ENCODE measurements at regions not wholly inside any gene's neighbourhood (a gene's known extent, or its start where the extent isn't known, plus 50 kb on each side); places are given as distances from the start of the nearest gene placed in this dataset.

- Histone ChIP-seq H4K20me1 (ENCODE audit: insufficient read depth, low read length) (no peaks in the 10 kb centered on the region), H3K27me3 (ENCODE audit: low read depth, low read length) (no peaks in the 10 kb centered on the region), H3K4me1 (ENCODE audit: low read length) (peaks cover 21% of the 10 kb centered on the region), H3K79me2 (ENCODE audit: low read length) (no peaks in the 10 kb centered on the region), H3K9me3 (ENCODE audit: insufficient read depth, low read length) (peaks cover 2% of the 10 kb centered on the region; the same call in 1 of the 2 replicates), H3K27ac (ENCODE audit: low read length) (no peak overlapping the region), H3K4me3 (ENCODE audit: low read length) (no peak overlapping the region), H3K36me3 (replicated peaks; ENCODE audit: low read depth, low read length) (no peaks in the 10 kb centered on the region), H3K9ac (ENCODE audit: low read length) (no peak overlapping the region), H3K4me2 (ENCODE audit: low read length) (no peak overlapping the region), H2AFZ (ENCODE audit: low read depth, low read length) (no peak overlapping the region)
- TF ChIP-seq EZH2phosphoT487 (IDR thresholded peaks at IDR 0.05; ENCODE audit: low read depth) (no peak), CTCF (IDR thresholded peaks at IDR 0.05; ENCODE audit: low read depth, low read length) (no peak)
Observed at GRCh38 chr4:11512871-11513270, 84.2 kb upstream of the HS3ST1 start.

GRCh38 chr4:11511321-11511720 lies 82.6 kb upstream of the HS3ST1 start:
- Histone ChIP-seq H3K27me3 (ENCODE audit: low read depth, low read length) (no peaks in the 10 kb centered on the region), H3K36me3 (replicated peaks; ENCODE audit: low read depth, low read length) (no peaks in the 10 kb centered on the region), H3K4me1 (ENCODE audit: low read length) (peaks cover 21% of the 10 kb centered on the region), H3K9me3 (ENCODE audit: insufficient read depth, low read length) (peaks cover 2% of the 10 kb centered on the region; the same call in 1 of the 2 replicates), H3K4me2 (ENCODE audit: low read length) (no peak overlapping the region), H3K9ac (ENCODE audit: low read length) (no peak overlapping the region), H3K79me2 (ENCODE audit: low read length) (no peaks in the 10 kb centered on the region), H4K20me1 (ENCODE audit: insufficient read depth, low read length) (no peaks in the 10 kb centered on the region), H3K27ac (ENCODE audit: low read length) (no peak overlapping the region), H3K4me3 (ENCODE audit: low read length) (no peak overlapping the region), H2AFZ (ENCODE audit: low read depth, low read length) (no peak overlapping the region)
- TF ChIP-seq EZH2phosphoT487 (IDR thresholded peaks at IDR 0.05; ENCODE audit: low read depth) (no peak), CTCF (IDR thresholded peaks at IDR 0.05; ENCODE audit: low read depth, low read length) (no peak)

GRCh38 chr4:11507920-11508319 lies 79.2 kb upstream of the HS3ST1 start:
- Histone ChIP-seq H3K79me2 (ENCODE audit: low read length) (no peaks in the 10 kb centered on the region), H3K4me1 (ENCODE audit: low read length) (peaks cover 21% of the 10 kb centered on the region), H3K4me3 (ENCODE audit: low read length) (no peak overlapping the region), H3K27me3 (ENCODE audit: low read depth, low read length) (no peaks in the 10 kb centered on the region), H2AFZ (ENCODE audit: low read depth, low read length) (no peak overlapping the region), H3K27ac (ENCODE audit: low read length) (no peak overlapping the region), H4K20me1 (ENCODE audit: insufficient read depth, low read length) (no peaks in the 10 kb centered on the region), H3K9ac (ENCODE audit: low read length) (no peak overlapping the region), H3K9me3 (ENCODE audit: insufficient read depth, low read length) (peaks cover 2% of the 10 kb centered on the region; the same call in 1 of the 2 replicates), H3K36me3 (replicated peaks; ENCODE audit: low read depth, low read length) (no peaks in the 10 kb centered on the region), H3K4me2 (ENCODE audit: low read length) (no peak overlapping the region)
- TF ChIP-seq CTCF (IDR thresholded peaks at IDR 0.05; ENCODE audit: low read depth, low read length) = no peak
- TF ChIP-seq EZH2phosphoT487 (IDR thresholded peaks at IDR 0.05; ENCODE audit: low read depth) = no peak

GRCh38 chr4:11506194-11506593 lies 77.5 kb upstream of the HS3ST1 start:
- no peaks in the 10 kb centered on the region for H3K36me3 ChIP-seq (replicated peaks; ENCODE audit: low read depth, low read length)
- no peak overlapping the region for H3K9ac ChIP-seq (ENCODE audit: low read length)
- H4K20me1 ChIP-seq (ENCODE audit: insufficient read depth, low read length) = no peaks in the 10 kb centered on the region
- no peak overlapping the region for H3K4me3 ChIP-seq (ENCODE audit: low read length)
- H3K4me2 ChIP-seq (ENCODE audit: low read length) = no peak overlapping the region
- TF ChIP-seq EZH2phosphoT487 (IDR thresholded peaks at IDR 0.05; ENCODE audit: low read depth) = no peak
- H3K9me3 ChIP-seq (ENCODE audit: insufficient read depth, low read length) = peaks cover 2% of the 10 kb centered on the region; the same call in 1 of the 2 replicates
- no peaks in the 10 kb centered on the region for H3K27me3 ChIP-seq (ENCODE audit: low read depth, low read length)
- H3K79me2 ChIP-seq (ENCODE audit: low read length) = no peaks in the 10 kb centered on the region
- no peak overlapping the region for H3K27ac ChIP-seq (ENCODE audit: low read length)
- H3K4me1 ChIP-seq (ENCODE audit: low read length) = peaks cover 21% of the 10 kb centered on the region
- H2AFZ ChIP-seq (ENCODE audit: low read depth, low read length) = no peak overlapping the region
